IPS-15b (cell line): ENCODE measurements at regions not wholly inside any gene's neighbourhood (a gene's known extent, or its start where the extent isn't known, plus 50 kb on each side); places are given as distances from the start of the nearest gene placed in this dataset.

Experiments
- H3K27me3 ChIP-seq: one replicate; pipeline ENCODE4 v1.6.1; 2013; ENCODE audit warnings: low read length; ENCODE audit not compliant: control insufficient read depth, insufficient read depth
- H3K36me3 ChIP-seq: one replicate; pipeline ENCODE4 v1.6.1; 2013; ENCODE audit warnings: low read length; ENCODE audit not compliant: control insufficient read depth, insufficient read depth
- H3K4me1 ChIP-seq: one replicate; pipeline ENCODE4 v1.6.1; 2013; ENCODE audit warnings: mild to moderate bottlenecking, low read length; ENCODE audit not compliant: control insufficient read depth, insufficient read depth
- H3K4me3 ChIP-seq: one replicate; pipeline ENCODE4 v1.5.1; 2013; ENCODE audit warnings: low read depth, low read length
- H3K9ac ChIP-seq: one replicate; pipeline ENCODE4 v1.6.1; 2013; ENCODE audit warnings: low read depth, mild to moderate bottlenecking, low read length
- H3K9me3 ChIP-seq: one replicate; pipeline ENCODE4 v1.6.1; 2013; ENCODE audit warnings: mild to moderate bottlenecking, low read length; ENCODE audit not compliant: control insufficient read depth, insufficient read depth

GRCh38 chr15:62722237-62722636, 320.3 kb upstream of the TPM1 start:
- H3K4me1 ChIP-seq, result no peaks in the 10 kb centered on the region

DNA sequence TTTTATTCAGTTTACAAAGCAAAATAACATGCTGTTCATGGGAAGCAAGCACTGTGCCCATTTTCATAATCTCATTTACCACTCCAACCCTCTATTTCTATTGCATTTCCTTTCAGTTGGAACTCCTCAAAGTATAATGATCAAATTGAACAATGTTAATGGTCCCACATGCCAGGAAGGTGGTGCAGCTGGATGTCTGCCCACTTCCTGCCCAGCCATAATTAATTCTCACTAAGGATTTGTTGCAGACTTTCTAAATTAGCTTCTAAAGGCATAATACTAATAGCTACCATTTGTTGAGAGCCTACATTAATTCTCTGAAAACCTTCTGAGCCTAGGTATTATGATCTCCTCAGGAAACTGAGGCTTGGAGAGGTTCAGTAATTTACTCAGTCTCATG, 316.1 kb upstream of the TPM1 start:
- Histone ChIP-seq H3K9me3 (no peaks in the 10 kb centered on the region), H3K4me1 (no peaks in the 10 kb centered on the region), H3K27me3 (no peaks in the 10 kb centered on the region), H3K36me3 (no peaks in the 10 kb centered on the region), H3K9ac (no peak overlapping the region), H3K4me3 (no peak overlapping the region)

More at GRCh38 chr15:62722237-62722636, 320.3 kb upstream of the TPM1 start:
- Histone ChIP-seq H3K9me3 (no peaks in the 10 kb centered on the region), H3K36me3 (peaks cover 5% of the 10 kb centered on the region), H3K27me3 (no peaks in the 10 kb centered on the region), H3K9ac (no peak overlapping the region), H3K4me3 (no peak overlapping the region)

DNA sequence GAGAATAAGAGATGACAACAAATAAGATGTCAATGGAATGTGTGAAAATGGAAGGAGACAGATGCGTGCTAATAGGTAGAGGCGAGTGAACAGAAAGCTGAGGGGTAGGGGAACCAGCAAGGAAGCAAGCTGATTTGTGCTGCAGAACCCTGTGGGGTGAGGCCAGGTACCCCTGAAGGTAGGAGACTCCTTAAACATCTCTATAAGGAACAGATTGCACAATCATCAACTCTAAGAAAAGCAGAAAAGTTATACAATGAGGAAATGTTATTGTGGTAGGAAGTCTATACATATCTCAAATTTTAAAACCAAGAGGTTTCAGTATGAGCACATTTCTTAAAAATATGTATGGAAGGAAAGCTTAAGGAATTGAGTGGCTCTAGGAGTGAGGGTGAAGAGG, 315.0 kb upstream of the TPM1 start:
- no peaks in the 10 kb centered on the region for H3K27me3 ChIP-seq
- no peaks in the 10 kb centered on the region for H3K36me3 ChIP-seq
- no peaks in the 10 kb centered on the region for H3K4me1 ChIP-seq
- H3K4me3 ChIP-seq, result no peak overlapping the region
- H3K9me3 ChIP-seq, result no peaks in the 10 kb centered on the region
- H3K9ac ChIP-seq, result no peak overlapping the region

- peaks cover 11% of the 10 kb centered on the region for H3K4me1 ChIP-seq
- H3K4me3 ChIP-seq, result no peak overlapping the region
- H3K27me3 ChIP-seq, result no peaks in the 10 kb centered on the region
- H3K9ac ChIP-seq, result no peak overlapping the region
- no peaks in the 10 kb centered on the region for H3K9me3 ChIP-seq
- no peaks in the 10 kb centered on the region for H3K36me3 ChIP-seq
Measured at GRCh38 chr15:62730825-62731224, 311.7 kb upstream of the TPM1 start.

GRCh38 chr15:62732078-62732477, 310.5 kb upstream of the TPM1 start:
- no peaks in the 10 kb centered on the region for H3K36me3 ChIP-seq
- H3K27me3 ChIP-seq, result no peaks in the 10 kb centered on the region
- peaks cover 11% of the 10 kb centered on the region for H3K4me1 ChIP-seq
- H3K4me3 ChIP-seq, result no peak overlapping the region
- H3K9me3 ChIP-seq, result no peaks in the 10 kb centered on the region
- H3K9ac ChIP-seq, result no peak overlapping the region

- H3K9ac ChIP-seq, result no peak overlapping the region
- no peaks in the 10 kb centered on the region for H3K27me3 ChIP-seq
- H3K9me3 ChIP-seq, result no peaks in the 10 kb centered on the region
- no peak overlapping the region for H3K4me3 ChIP-seq
- no peaks in the 10 kb centered on the region for H3K36me3 ChIP-seq
- peaks cover 11% of the 10 kb centered on the region for H3K4me1 ChIP-seq
Measured at GRCh38 chr15:62734706-62735105, 307.8 kb upstream of the TPM1 start.

GRCh38 chr15:62736756-62737155, 305.8 kb upstream of the TPM1 start:
- Histone ChIP-seq H3K36me3 (no peaks in the 10 kb centered on the region), H3K4me1 (peaks cover 11% of the 10 kb centered on the region), H3K9ac (no peak overlapping the region), H3K4me3 (no peak overlapping the region), H3K27me3 (no peaks in the 10 kb centered on the region), H3K9me3 (no peaks in the 10 kb centered on the region)

DNA sequence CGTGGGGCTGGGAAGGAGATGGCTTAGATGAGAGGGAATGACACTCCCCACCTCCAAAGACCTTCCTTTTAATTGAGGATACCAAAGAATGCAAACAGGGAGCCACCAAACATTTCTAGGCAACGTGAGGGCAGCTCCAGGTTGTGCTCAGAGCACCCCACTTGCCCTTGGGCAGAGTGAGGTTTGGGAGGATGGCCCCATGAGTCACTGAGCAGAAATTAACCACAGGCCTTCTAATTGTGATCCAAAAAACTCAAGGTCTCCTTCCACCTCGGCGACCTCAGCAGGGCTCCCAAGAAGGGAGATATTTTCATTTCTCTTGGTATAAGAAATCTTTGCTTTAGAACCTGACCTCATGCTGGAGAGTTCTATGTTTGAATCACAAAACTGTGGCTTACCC, 305.0 kb upstream of the TPM1 start:
- H3K9me3 ChIP-seq, result no peaks in the 10 kb centered on the region
- H3K9ac ChIP-seq, result no peak overlapping the region
- H3K4me1 ChIP-seq, result peaks cover 16% of the 10 kb centered on the region
- no peak overlapping the region for H3K4me3 ChIP-seq
- H3K36me3 ChIP-seq, result no peaks in the 10 kb centered on the region
- no peaks in the 10 kb centered on the region for H3K27me3 ChIP-seq

DNA sequence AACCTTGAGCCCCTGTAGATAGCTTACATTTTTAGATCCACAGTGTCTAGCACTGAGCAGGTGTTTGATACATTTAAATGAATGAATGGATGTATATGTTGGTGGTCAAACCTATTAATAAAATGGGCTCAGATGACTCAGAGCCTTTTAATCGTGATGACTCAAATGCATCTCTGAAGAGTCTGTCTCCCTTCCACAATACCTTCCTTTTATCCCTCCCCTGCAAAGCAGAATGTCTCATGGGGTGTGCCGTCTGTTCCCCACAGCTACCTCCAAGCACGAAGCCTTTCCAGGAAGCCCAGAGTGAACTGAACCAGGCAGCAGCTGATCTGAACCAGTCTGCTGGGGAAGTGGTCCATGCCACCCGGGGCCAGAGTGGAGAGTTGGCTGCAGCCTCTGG, 303.5 kb upstream of the TPM1 start:
- Histone ChIP-seq H3K4me3 (no peak overlapping the region), H3K9ac (no peak overlapping the region), H3K4me1 (peaks cover 18% of the 10 kb centered on the region), H3K27me3 (no peaks in the 10 kb centered on the region), H3K9me3 (no peaks in the 10 kb centered on the region), H3K36me3 (no peaks in the 10 kb centered on the region)

- peaks cover 14% of the 10 kb centered on the region for H3K4me1 ChIP-seq
- no peaks in the 10 kb centered on the region for H3K27me3 ChIP-seq
- no peaks in the 10 kb centered on the region for H3K36me3 ChIP-seq
- H3K9ac ChIP-seq, result no peak overlapping the region
- H3K4me3 ChIP-seq, result no peak overlapping the region
- H3K9me3 ChIP-seq, result no peaks in the 10 kb centered on the region
Measured at GRCh38 chr15:62739507-62739906, 303.0 kb upstream of the TPM1 start.

GRCh38 chr15:62740141-62741004, 302.2 kb upstream of the TPM1 start:
- Histone ChIP-seq H3K9ac (no peak overlapping the region), H3K9me3 (no peaks in the 10 kb centered on the region), H3K27me3 (no peaks in the 10 kb centered on the region), H3K4me1 (peaks cover 7% of the 10 kb centered on the region), H3K36me3 (no peaks in the 10 kb centered on the region), H3K4me3 (no peak overlapping the region)

GRCh38 chr15:62741106-62741505, 301.4 kb upstream of the TPM1 start:
- peaks cover 7% of the 10 kb centered on the region for H3K4me1 ChIP-seq

More at GRCh38 chr15:62741106-62741505, 301.4 kb upstream of the TPM1 start:
- H3K9ac ChIP-seq, result no peak overlapping the region
- no peaks in the 10 kb centered on the region for H3K27me3 ChIP-seq
- no peaks in the 10 kb centered on the region for H3K36me3 ChIP-seq
- H3K4me3 ChIP-seq, result no peak overlapping the region
- H3K9me3 ChIP-seq, result no peaks in the 10 kb centered on the region
